ELF-1 (cell line): ENCODE measurements at regions not wholly inside any gene's neighbourhood (a gene's known extent, or its start where the extent isn't known, plus 50 kb on each side); places are given as distances from the start of the nearest gene placed in this dataset.

Experiments used
- DNase-seq: peaks from one replicate; pipeline ENCODE4 v3.0.0-alpha.2; 2016; ENCODE audit warnings: low read depth, low spot score

GRCh38 chr6:44062771-44063560 is 64.3 kb downstream of the MRPL14 start:
- DNase-seq, result no peak

GRCh38 chr6:44062105-44062770 is 65.0 kb downstream of the MRPL14 start:
- DNase-seq, result no peak

DNA sequence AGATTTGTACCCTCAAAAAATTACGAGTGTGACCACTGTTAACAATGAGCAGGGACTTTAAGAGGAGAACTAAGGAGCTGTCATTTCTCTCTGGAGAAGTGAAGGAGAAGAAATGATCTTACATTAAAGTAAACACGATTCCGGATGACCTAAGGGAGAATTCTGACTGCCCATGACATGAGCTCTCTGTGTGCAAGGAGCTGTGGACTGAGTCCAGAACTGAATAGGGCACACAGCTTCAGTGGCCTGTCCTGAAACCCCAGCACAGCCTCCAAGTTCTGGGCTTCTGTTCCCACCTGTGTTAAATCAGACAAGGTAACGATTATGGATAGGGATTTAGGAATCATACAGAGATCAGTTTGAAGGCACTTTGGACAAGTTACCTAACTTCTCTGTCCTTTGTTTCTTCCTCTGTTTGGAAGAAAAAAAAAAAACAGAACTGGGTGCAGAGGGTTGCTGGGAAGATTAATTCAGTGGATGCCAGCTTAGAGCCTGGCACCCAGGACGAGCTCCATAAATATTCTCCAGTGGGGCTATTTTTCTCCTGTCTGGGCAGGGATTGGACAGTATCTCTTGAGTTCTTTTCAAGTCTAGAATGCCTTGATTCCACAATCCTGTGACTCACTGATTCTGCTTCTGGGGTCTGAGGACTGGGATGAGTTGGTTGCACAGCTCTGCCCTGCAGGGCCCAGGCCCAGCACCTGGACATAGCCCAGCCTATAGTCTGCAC is 65.7 kb downstream of the MRPL14 start:
- DNase-seq, result no peak

GRCh38 chr6:44060612-44061374 is 66.5 kb downstream of the MRPL14 start:
- no peak for DNase-seq

- DNase-seq, result no peak
These were observed 67.6 kb downstream of the MRPL14 start for GRCh38 chr6:44059359-44060346.

- DNase-seq, result peak; percentile 87
These were observed 68.5 kb downstream of the MRPL14 start for GRCh38 chr6:44058617-44059358.

DNA sequence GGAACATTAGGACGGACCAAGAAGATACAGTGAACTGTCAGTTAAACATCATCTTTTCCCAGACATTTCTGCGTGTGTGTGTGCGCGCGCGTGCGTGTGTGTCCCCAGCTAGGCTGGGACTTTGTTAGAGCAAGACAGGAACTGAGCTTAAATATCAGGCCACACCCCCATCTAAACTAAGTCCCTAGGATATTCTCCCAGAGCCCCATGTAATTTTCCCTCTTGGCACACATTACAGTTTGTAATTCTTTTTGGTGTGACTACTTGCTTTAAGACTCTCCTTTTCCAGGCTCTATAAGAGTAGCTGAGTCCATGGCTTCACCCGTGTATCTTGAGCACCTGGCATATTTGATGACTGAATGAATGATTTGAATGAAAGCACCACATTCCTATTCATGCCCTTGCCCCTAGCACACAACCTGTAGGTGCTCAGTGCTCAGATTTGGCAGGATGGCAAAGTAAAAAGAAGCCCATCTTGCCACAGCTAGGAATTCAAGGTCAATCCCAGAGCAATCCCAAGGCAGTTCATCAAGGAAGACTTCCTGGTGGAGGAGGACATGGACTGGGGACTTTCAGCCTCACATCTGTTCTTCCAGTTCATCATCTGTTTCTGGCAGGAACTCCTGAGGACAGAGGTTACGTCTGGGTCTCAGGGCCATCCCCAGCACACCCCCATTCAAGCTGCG is 69.2 kb downstream of the MRPL14 start:
- no peak for DNase-seq

GRCh38 chr6:44057238-44057930 is 69.9 kb downstream of the MRPL14 start:
- DNase-seq, result no peak

DNA sequence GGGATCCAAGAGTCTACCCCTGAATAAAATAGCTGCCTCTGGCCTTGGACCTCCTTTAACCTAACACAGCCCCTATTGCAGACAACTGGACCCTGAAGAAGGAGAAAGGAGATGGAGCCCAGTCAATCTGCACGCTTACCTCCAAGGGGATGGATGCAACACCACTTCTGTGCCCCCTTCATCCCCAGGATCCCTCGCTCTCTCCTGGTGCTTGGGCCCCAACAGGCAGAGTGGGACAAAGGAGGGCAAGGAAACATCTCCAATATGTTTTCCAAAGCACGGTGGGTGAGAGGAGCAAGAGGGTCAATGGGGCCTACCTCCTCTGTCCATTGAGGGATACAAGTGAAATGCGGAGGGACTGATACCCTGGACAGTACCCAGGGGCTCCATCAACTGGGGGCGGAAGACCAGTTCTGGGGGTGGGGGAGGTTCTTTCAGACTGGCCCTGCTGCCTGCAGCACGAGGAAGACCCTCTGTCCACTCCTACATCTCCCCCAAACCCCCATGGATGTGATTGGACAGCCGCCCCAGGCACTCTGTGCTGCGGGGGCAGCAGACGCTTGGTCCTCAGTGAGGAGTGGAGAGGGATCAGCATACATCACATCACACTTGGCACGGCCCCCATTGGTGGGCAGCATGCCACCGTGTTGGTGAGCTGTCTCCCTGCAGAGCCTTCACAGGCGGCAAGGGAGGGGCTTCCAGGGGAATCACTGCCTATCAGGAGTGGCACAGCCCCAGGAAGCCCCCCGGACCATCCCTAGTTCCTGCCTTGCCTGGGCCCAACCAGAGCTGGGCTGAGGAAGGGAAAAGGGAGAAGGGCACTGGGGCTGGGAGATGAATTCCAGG is 70.6 kb downstream of the MRPL14 start:
- DNase-seq, result no peak

GRCh38 chr6:44054721-44055559 is 72.3 kb downstream of the MRPL14 start:
- DNase-seq, result peak; percentile 51

DNA sequence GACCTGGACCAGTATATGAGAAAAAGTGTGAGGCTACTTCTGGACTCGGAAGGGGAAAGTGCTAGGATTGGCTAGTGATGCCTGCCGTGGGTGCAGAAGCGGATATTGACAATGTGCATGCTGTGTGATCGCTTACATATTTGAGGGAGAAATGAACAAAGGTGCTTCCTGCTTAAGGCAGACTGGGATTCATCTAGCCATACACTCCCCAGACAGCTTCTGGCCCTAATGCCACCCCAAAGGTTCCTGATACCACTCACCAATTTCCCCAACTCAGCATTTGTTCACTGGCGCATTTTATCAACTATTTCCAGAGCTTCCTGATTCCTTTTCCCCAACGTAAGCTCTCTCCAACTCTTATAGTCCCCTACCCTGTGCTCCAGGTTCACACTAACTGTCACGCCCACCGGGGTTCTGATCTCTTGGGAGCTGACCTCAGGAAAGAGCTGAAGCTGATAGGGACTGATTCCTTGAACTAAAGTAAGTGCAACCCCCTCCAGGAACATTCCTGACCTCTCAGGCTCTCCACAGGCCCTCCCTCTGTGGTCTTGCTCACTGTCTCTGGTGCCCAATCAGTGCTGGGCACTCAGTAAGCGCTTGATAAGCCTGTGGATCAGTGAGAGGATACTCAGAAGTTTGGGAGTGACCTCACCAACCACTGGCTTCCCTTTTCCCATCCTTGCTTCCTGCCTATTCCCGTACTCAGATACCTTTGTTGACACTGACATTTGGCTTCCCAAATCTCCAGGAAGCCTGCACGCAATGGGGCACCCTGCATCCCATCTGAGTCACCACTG is 73.3 kb downstream of the MRPL14 start:
- peak; percentile 84 for DNase-seq

DNA sequence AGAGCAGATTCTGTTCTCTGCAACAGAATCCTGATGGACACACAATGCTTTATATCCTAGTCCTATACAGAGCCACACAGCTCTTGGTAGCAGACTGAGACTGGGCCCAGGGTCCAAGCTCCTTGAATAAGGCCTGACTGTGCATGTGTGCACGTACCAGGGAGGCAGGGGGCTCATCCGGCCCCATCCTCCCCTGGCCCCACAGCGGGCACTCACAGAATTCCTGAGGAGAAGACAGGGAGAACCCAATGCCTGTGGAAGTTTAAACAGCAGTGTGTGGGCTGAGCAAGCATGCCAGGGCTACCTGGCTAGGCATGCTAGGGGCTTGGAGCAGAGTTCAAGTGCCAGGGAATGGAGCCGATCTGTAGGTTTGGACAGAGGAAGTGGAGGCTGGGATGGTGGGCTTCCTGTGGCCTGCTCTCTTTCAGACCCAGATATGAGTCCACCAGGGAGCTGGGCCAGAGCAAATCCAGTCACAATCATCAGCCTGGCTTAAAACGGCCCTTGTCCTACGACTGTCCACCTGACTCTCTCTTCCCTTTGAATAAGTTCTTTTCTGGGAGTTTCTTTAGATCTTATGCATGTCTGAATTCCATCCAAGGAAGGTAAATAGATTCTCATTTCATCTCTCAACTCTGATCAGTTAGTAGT is 74.0 kb downstream of the MRPL14 start:
- DNase-seq, result no peak

DNA sequence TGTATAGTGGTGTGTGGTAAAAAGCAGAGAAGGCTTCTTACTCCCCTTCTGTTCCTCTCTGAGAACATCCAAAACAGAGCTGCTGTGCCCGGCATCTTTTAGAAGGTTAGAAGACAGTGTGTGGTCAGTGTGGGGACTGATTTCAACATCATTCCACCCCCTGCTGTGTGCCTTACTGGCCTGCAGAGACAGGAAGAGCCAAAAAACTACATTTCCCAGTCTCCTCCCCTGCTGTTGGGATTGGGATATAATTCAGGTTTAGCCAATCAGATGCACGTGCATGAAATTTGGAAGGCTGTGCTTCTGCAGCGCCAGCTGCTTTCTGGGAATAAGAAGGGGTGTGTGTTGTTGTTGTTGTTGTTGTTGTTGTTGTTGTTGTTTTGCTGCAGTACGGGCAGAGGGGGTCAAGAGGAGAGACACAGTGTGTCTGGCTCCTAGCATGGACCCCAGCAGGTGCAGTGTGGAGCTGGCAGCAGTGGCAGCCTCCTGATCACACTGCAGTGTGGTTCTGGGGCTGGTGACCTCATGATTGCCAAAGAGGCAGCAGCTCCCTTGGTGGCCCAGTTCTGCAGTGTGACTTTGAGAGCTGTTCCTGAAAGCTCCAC is 74.7 kb downstream of the MRPL14 start:
- peak; percentile 46 for DNase-seq

GRCh38 chr6:44051515-44051914 is 75.7 kb downstream of the MRPL14 start:
- peak; percentile 37 for DNase-seq
